Activated T-cell treated with anti-CD3 and anti-CD28 coated beads, Interleukin-2, amount 50 U/mL, for 72 hours (primary cell): ENCODE measurements at regions not wholly inside any gene's neighbourhood (a gene's known extent, or its start where the extent isn't known, plus 50 kb on each side); places are given as distances from the start of the nearest gene placed in this dataset.

Experiments used
- ATAC-seq, 2 donors: fragments of 150-1000 bp; cut with Tn5 transposase; replicated peaks in 1 of 2; 2 replicates each; pipeline ENCODE4 v1.10.0; 2021; ENCODE audit warnings: moderate library complexity in 2 of 2, mild to moderate bottlenecking in 1 of 2
- DNase-seq, 2 donors: peaks; one replicate each; pipeline ENCODE4 v3.0.0; 2021 to 2022; ENCODE audit warnings: mixed read lengths in 1 of 2
- H3K27ac Mint-ChIP-seq: one replicate; pipeline ENCODE4 v1.8.0; 2022; ENCODE audit warnings: mild to moderate bottlenecking, moderate library complexity, mixed read lengths
- H3K27me3 Mint-ChIP-seq: one replicate; pipeline ENCODE4 v1.8.0; 2022; ENCODE audit warnings: low read depth, mixed read lengths
- H3K36me3 Mint-ChIP-seq, 2 donors: one replicate each; pipeline ENCODE4 v1.8.0; 2022; ENCODE audit warnings: mixed read lengths in 2 of 2, mild to moderate bottlenecking in 1 of 2; ENCODE audit not compliant: insufficient read depth in 2 of 2
- H3K4me1 Mint-ChIP-seq: one replicate; pipeline ENCODE4 v1.8.0; 2022; ENCODE audit warnings: low read depth, mixed read lengths
- H3K4me3 Mint-ChIP-seq, 2 donors: one replicate each; pipeline ENCODE4 v1.8.0; 2022; ENCODE audit warnings: mild to moderate bottlenecking in 2 of 2, mixed read lengths in 2 of 2, moderate library complexity in 2 of 2
- H3K9me3 Mint-ChIP-seq, 2 donors: one replicate each; pipeline ENCODE4 v1.8.0; 2022; ENCODE audit warnings: mixed read lengths in 2 of 2

- Mint-ChIP-seq H3K27me3 (no peaks in the 10 kb centered on the region), H3K9me3 (peaks cover 10 to 11% of the 10 kb centered on the region in 2 donors), H3K27ac (no peak overlapping the region), H3K4me3 (no peak overlapping the region), H3K36me3 (no peaks in the 10 kb centered on the region), H3K4me1 (no peaks in the 10 kb centered on the region)
- ATAC-seq, result no peak
- DNase-seq, result no peak
Measured at GRCh38 chr1:164188497-164188896, 370.5 kb upstream of the PBX1 start.

DNA sequence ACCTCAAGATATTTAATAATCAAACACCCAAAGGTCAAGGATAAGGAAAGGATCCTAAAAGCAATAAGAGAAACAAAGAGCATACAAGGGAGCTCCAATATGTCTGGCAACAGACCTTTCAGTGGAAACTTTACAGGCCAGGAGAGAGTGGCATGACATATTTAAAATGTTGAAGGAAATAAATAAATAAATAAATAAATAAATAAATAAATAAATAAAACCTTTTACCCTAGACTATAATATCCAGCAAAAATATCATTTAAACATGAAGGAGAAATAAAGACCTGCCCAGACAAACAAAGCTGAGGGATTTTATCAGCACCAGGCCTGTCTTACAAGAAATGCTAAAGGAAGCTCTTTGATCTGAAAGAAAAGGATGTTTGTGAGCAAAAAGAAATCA lies 367.8 kb upstream of the PBX1 start:
- DNase-seq, result no peak
- Mint-ChIP-seq H3K36me3 (no peaks in the 10 kb centered on the region), H3K4me3 (no peak overlapping the region), H3K27me3 (no peaks in the 10 kb centered on the region), H3K27ac (no peak overlapping the region), H3K9me3 (peaks cover 6 to 12% of the 10 kb centered on the region in 2 donors), H3K4me1 (no peaks in the 10 kb centered on the region)
- no peak for ATAC-seq

- ATAC-seq (no peak), DNase-seq (no peak)
- Mint-ChIP-seq H3K9me3 (peaks cover under 1% of the 10 kb centered on the region in 2 donors), H3K27ac (no peak overlapping the region), H3K36me3 (peaks cover under 1% of the 10 kb centered on the region in 2 donors), H3K4me3 (no peak overlapping the region), H3K27me3 (no peaks in the 10 kb centered on the region), H3K4me1 (no peaks in the 10 kb centered on the region)
Measured at GRCh38 chr1:164210211-164210739, 348.7 kb upstream of the PBX1 start.

GRCh38 chr1:164223378-164223777 lies 335.6 kb upstream of the PBX1 start:
- ATAC-seq (no peak), DNase-seq (no peak)
- Mint-ChIP-seq H3K4me1 (no peaks in the 10 kb centered on the region), H3K36me3 (peaks cover 3 to 5% of the 10 kb centered on the region in 2 donors), H3K27me3 (no peaks in the 10 kb centered on the region), H3K9me3 (peaks cover 5 to 6% of the 10 kb centered on the region in 2 donors), H3K27ac (no peak overlapping the region), H3K4me3 (no peak overlapping the region)

DNA sequence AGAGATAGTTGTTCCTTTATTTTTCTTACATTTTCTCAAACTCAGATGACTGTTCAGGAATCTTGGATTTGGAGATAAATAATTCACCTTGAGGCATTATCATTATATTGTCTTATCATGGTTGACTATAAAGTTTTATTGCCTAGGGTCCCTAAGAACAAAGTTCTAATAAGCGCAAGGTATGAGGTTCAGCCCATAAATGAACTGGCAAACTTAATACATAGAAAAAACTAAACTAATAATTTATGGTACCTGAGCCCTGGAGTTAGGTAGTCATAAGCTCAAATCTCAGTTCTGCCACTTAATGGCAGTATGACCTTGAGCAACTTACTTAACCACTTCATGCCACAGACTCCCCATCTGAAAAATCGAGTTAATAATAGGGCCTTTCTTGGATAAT lies 334.0 kb upstream of the PBX1 start:
- H3K27me3 Mint-ChIP-seq, result no peaks in the 10 kb centered on the region
- no peak overlapping the region for H3K4me3 Mint-ChIP-seq
- H3K36me3 Mint-ChIP-seq, result no peaks in the 10 kb centered on the region
- H3K4me1 Mint-ChIP-seq, result no peaks in the 10 kb centered on the region
- ATAC-seq (no peak), DNase-seq (no peak)
- no peak overlapping the region for H3K27ac Mint-ChIP-seq
- peaks cover 5 to 7% of the 10 kb centered on the region in 2 donors for H3K9me3 Mint-ChIP-seq

DNA sequence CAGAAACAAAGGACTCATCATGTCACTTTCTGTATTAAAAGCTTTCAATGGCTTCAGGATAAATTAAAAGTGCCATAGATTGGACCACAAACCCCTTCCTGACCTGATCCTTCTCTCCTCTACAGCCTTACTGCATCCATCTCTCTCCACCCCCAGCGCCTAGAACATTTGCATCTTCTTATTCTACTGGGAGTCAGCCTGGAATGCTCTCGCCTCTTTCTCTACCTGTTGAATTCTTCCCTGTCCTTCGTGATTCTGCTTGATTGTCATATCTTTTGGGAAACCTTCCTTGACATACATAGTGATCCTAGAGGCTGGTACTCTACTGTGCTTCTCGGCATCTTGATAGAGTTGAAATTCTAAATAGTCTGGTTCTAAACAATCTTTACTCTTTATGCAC lies 332.0 kb upstream of the PBX1 start:
- Mint-ChIP-seq H3K27ac (no peak overlapping the region), H3K4me1 (no peaks in the 10 kb centered on the region), H3K4me3 (no peak overlapping the region), H3K27me3 (no peaks in the 10 kb centered on the region), H3K36me3 (no peaks in the 10 kb centered on the region), H3K9me3 (peaks cover 7% of the 10 kb centered on the region in 2 donors)
- DNase-seq (no peak), ATAC-seq (no peak)

GRCh38 chr1:164228928-164229327 lies 330.1 kb upstream of the PBX1 start:
- Mint-ChIP-seq H3K4me3 (no peak overlapping the region), H3K4me1 (no peaks in the 10 kb centered on the region), H3K36me3 (no peaks in the 10 kb centered on the region), H3K27me3 (no peaks in the 10 kb centered on the region), H3K9me3 (peaks cover 7% of the 10 kb centered on the region in 2 donors), H3K27ac (no peak overlapping the region)
- no peak for ATAC-seq
- no peak for DNase-seq

DNA sequence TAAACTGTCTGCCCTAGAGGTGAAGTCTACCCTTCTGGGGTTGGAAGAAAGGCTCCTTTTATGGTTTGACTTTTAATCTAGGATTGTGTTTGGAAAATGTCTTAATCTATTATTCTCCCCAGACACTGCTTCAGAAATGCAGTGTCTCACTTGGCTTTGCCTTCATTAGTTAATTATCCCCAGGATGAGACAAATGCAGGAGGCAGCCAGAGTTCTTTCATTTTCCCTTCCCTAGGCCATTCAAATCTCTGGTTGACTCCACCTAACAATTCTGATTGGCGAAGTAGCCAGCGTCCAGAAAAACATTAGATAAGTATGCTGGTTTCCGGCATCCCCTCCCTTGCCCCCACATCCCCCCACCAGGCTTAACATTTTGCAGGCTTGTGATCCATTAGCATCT lies 325.8 kb upstream of the PBX1 start:
- H3K27ac Mint-ChIP-seq, result no peak overlapping the region
- peaks cover 4 to 6% of the 10 kb centered on the region in 2 donors for H3K9me3 Mint-ChIP-seq
- DNase-seq, result no peak
- no peaks in the 10 kb centered on the region for H3K36me3 Mint-ChIP-seq
- ATAC-seq, result no peak
- H3K4me3 Mint-ChIP-seq, result no peak overlapping the region
- no peaks in the 10 kb centered on the region for H3K27me3 Mint-ChIP-seq
- H3K4me1 Mint-ChIP-seq, result no peaks in the 10 kb centered on the region

DNA sequence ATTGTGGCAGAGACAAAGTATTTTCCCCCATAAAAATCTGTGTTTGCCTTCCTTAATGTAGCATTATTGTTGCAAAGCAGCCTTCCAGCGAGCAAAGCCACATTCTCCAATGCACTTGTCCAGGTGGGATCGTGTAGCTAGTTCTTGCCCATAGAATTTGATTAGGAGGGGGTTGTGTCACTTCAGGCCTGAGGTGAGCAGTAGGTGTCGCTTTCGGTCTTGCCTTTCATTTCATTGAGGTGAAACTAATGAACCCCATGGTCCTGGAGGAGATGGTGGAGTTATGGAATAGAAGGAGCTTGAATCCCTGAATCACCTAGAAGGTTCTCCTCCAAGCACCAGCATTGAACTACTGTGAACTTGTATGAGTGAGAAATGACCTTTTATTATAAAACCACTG lies 318.9 kb upstream of the PBX1 start:
- ATAC-seq (no peak), DNase-seq (no peak)
- Mint-ChIP-seq H3K9me3 (peaks cover 4 to 6% of the 10 kb centered on the region in 2 donors), H3K4me1 (no peaks in the 10 kb centered on the region), H3K4me3 (no peak overlapping the region), H3K27me3 (no peaks in the 10 kb centered on the region), H3K27ac (no peak overlapping the region), H3K36me3 (no peaks in the 10 kb centered on the region)

- DNase-seq, result no peak
- Mint-ChIP-seq H3K27me3 (no peaks in the 10 kb centered on the region), H3K4me1 (no peaks in the 10 kb centered on the region), H3K36me3 (no peaks in the 10 kb centered on the region), H3K27ac (no peak overlapping the region), H3K9me3 (peaks cover 15 to 20% of the 10 kb centered on the region in 2 donors), H3K4me3 (no peak overlapping the region)
- ATAC-seq, result no peak
Measured at GRCh38 chr1:164250365-164250764, 308.6 kb upstream of the PBX1 start.

GRCh38 chr1:164256456-164256855 lies 302.5 kb upstream of the PBX1 start:
- Mint-ChIP-seq H3K9me3 (peaks cover 8 to 24% of the 10 kb centered on the region in 2 donors), H3K27ac (no peak overlapping the region), H3K27me3 (no peaks in the 10 kb centered on the region), H3K4me1 (no peaks in the 10 kb centered on the region), H3K4me3 (no peak overlapping the region), H3K36me3 (no peaks in the 10 kb centered on the region)
- DNase-seq (no peak), ATAC-seq (no peak)

- H3K9me3 Mint-ChIP-seq, result peaks cover 4 to 6% of the 10 kb centered on the region in 2 donors
- DNase-seq, result no peak
- no peak overlapping the region for H3K27ac Mint-ChIP-seq
- no peaks in the 10 kb centered on the region for H3K36me3 Mint-ChIP-seq
- no peaks in the 10 kb centered on the region for H3K27me3 Mint-ChIP-seq
- no peak for ATAC-seq
- H3K4me1 Mint-ChIP-seq, result no peaks in the 10 kb centered on the region
- H3K4me3 Mint-ChIP-seq, result no peak overlapping the region
Measured at GRCh38 chr1:164261691-164262240, 297.2 kb upstream of the PBX1 start.

DNA sequence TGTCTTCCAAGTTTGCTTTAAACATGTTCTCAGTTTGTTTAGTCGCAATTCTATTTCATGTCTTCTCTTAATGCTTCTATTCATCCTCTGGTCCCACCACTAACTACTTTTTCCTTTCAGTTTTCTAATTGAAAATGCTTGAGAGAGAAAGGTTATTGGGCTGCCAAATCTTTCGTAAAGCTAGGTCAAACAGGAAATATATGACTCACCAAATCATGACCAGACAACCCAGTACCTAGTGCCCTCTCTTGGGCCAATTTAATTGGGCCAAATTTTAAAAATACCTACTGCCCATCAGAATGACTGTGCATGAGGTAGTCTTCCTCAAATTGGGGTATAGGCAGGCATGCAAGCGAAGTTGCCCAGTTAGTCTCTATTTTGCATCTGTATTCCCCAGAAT lies 295.4 kb upstream of the PBX1 start:
- DNase-seq (no peak), ATAC-seq (no peak)
- Mint-ChIP-seq H3K27ac (no peak overlapping the region), H3K4me1 (no peaks in the 10 kb centered on the region), H3K9me3 (peaks cover 3 to 8% of the 10 kb centered on the region in 2 donors), H3K4me3 (no peak overlapping the region), H3K36me3 (no peaks in the 10 kb centered on the region), H3K27me3 (no peaks in the 10 kb centered on the region)

DNA sequence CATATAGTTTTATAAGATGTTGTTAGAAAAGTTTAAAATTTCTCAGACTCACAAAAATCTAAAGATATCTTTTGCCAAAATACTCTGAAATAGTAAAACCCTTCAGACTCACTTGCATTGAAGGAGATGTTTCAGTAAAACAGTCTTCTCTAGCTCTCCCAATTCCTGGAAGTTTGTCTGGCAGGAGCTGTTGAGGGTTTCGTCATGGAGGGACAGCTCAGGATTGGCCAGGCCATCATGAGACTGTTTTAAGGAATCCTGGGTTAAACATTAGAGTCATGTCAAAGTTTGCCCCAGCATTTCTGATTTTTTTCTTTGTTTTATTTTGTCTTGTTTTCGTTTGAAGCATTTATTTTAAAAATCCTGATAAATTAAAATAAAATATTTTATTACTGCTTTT lies 293.8 kb upstream of the PBX1 start:
- no peak overlapping the region for H3K27ac Mint-ChIP-seq
- H3K9me3 Mint-ChIP-seq, result peaks cover 1 to 8% of the 10 kb centered on the region in 2 donors
- ATAC-seq (no peak), DNase-seq (no peak)
- H3K4me1 Mint-ChIP-seq, result no peaks in the 10 kb centered on the region
- H3K36me3 Mint-ChIP-seq, result no peaks in the 10 kb centered on the region
- H3K27me3 Mint-ChIP-seq, result no peaks in the 10 kb centered on the region
- H3K4me3 Mint-ChIP-seq, result no peak overlapping the region
